ENCODE measurements at regions not wholly inside any gene's neighbourhood (a gene's known extent, or its start where the extent isn't known, plus 50 kb on each side); places are given as distances from the start of the nearest gene placed in this dataset.

GRCh38 chr3:160055659-160056058, 67.0 kb downstream of the IL12A start:
- DNase-seq (no peak), ATAC-seq (no peak)
- Histone ChIP-seq H3K9me3 (no peaks in the 10 kb centered on the region), H3K27ac (no peak overlapping the region), H3K4me3 (no peak overlapping the region), H3K27me3 (ENCODE audit: low read depth) (no peaks in the 10 kb centered on the region), H3K36me3 (no peaks in the 10 kb centered on the region), H3K4me1 (no peaks in the 10 kb centered on the region)
- intact Hi-C loops (cut with DNase I), result no loop called here
- no peak for TF ChIP-seq CTCF (IDR thresholded peaks at IDR 0.05)

GRCh38 chr3:160057331-160057730, 68.7 kb downstream of the IL12A start:
- Histone ChIP-seq H3K27ac (no peak overlapping the region), H3K27me3 (ENCODE audit: low read depth) (no peaks in the 10 kb centered on the region), H3K4me3 (no peak overlapping the region), H3K36me3 (no peaks in the 10 kb centered on the region), H3K4me1 (no peaks in the 10 kb centered on the region), H3K9me3 (no peaks in the 10 kb centered on the region)
- no peak for TF ChIP-seq CTCF (IDR thresholded peaks at IDR 0.05)
- intact Hi-C loops (cut with DNase I), result no loop called here
- DNase-seq (no peak), ATAC-seq (no peak)

GRCh38 chr3:160060409-160061027, 71.9 kb downstream of the IL12A start:
- no peak for TF ChIP-seq CTCF (IDR thresholded peaks at IDR 0.05)
- intact Hi-C loops (cut with DNase I), result no loop called here
- DNase-seq (no peak), ATAC-seq (no peak)
- Histone ChIP-seq H3K27me3 (ENCODE audit: low read depth) (no peaks in the 10 kb centered on the region), H3K36me3 (no peaks in the 10 kb centered on the region), H3K4me3 (no peak overlapping the region), H3K27ac (no peak overlapping the region), H3K9me3 (no peaks in the 10 kb centered on the region), H3K4me1 (no peaks in the 10 kb centered on the region)

- Histone ChIP-seq H3K4me1 (no peaks in the 10 kb centered on the region), H3K4me3 (no peak overlapping the region), H3K27me3 (ENCODE audit: low read depth) (no peaks in the 10 kb centered on the region), H3K36me3 (no peaks in the 10 kb centered on the region), H3K9me3 (no peaks in the 10 kb centered on the region), H3K27ac (no peak overlapping the region)
- DNase-seq (no peak), ATAC-seq (no peak)
- intact Hi-C loops (cut with DNase I), result no loop called here
- no peak for TF ChIP-seq CTCF (IDR thresholded peaks at IDR 0.05)
These were observed 72.9 kb downstream of the IL12A start for GRCh38 chr3:160061525-160061924.

- DNase-seq (no peak), ATAC-seq (no peak)
- H3K4me1 ChIP-seq, result no peaks in the 10 kb centered on the region
- H3K9me3 ChIP-seq, result no peaks in the 10 kb centered on the region
- TF ChIP-seq CTCF (IDR thresholded peaks at IDR 0.05), result no peak
- intact Hi-C loops (cut with DNase I), result no loop called here
- no peaks in the 10 kb centered on the region for H3K27me3 ChIP-seq (ENCODE audit: low read depth)
- H3K36me3 ChIP-seq, result no peaks in the 10 kb centered on the region
- H3K27ac ChIP-seq, result no peak overlapping the region
- no peak overlapping the region for H3K4me3 ChIP-seq
These were observed 76.6 kb downstream of the IL12A start for GRCh38 chr3:160065282-160065681.

- DNase-seq, result no peak
- ATAC-seq, result no peak
- intact Hi-C loops (cut with DNase I), result no loop called here
These were observed 77.2 kb downstream of the IL12A start for GRCh38 chr3:160065786-160066185.

More at GRCh38 chr3:160065786-160066185, 77.2 kb downstream of the IL12A start:
- H3K4me1 ChIP-seq, result no peaks in the 10 kb centered on the region
- H3K36me3 ChIP-seq, result no peaks in the 10 kb centered on the region
- no peaks in the 10 kb centered on the region for H3K27me3 ChIP-seq (ENCODE audit: low read depth)
- no peaks in the 10 kb centered on the region for H3K9me3 ChIP-seq
- no peak overlapping the region for H3K4me3 ChIP-seq
- no peak for TF ChIP-seq CTCF (IDR thresholded peaks at IDR 0.05)
- H3K27ac ChIP-seq, result no peak overlapping the region

All from lower lobe of right lung (tissue), 2 donors.